CD14-positive monocyte (primary cell): ENCODE measurements at regions not wholly inside any gene's neighbourhood (a gene's known extent, or its start where the extent isn't known, plus 50 kb on each side); places are given as distances from the start of the nearest gene placed in this dataset.

Experiments used
- DNase-seq, 3 donors: peaks; one replicate each; pipeline ENCODE4 v3.0.0-alpha.2; 2011 to 2022
- H2AFZ ChIP-seq: 2 replicates; pipeline ENCODE4 v1.6.0; 2012; ENCODE audit warnings: mild to moderate bottlenecking, low read depth, low read length, inconsistent platforms; ENCODE audit not compliant: insufficient read depth, poor library complexity, severe bottlenecking
- H3K27ac ChIP-seq, 2 donors: 1 replicate in 1 of 2; 2 replicates in 1 of 2; pipeline ENCODE4 v1.5.1; 2012 to 2013; ENCODE audit warnings: low read length in 2 of 2, control low read depth in 1 of 2, inconsistent platforms in 1 of 2, low read depth in 1 of 2, mild to moderate bottlenecking in 1 of 2
- H3K27me3 ChIP-seq, 2 donors: one replicate each; pipeline versions ENCODE4 v1.6.0 to v1.6.1; 2011 to 2013; ENCODE audit warnings: low read length in 2 of 2; ENCODE audit not compliant: control insufficient read depth in 2 of 2, insufficient read depth in 2 of 2
- H3K36me3 ChIP-seq, 2 donors: replicated peaks in 1 of 2; 1 replicate in 1 of 2; 2 replicates in 1 of 2; pipeline versions ENCODE4 v1.5.1 to v1.6.1; 2012 to 2013; ENCODE audit warnings: low read length in 2 of 2, control low read depth in 1 of 2, inconsistent platforms in 1 of 2, mild to moderate bottlenecking in 1 of 2; ENCODE audit not compliant: insufficient read depth in 2 of 2, control insufficient read depth in 1 of 2
- H3K4me1 ChIP-seq, 2 donors: 1 replicate in 1 of 2; 2 replicates in 1 of 2; pipeline versions ENCODE4 v1.5.1 to v1.6.1; 2012 to 2013; ENCODE audit warnings: low read length in 2 of 2, control low read depth in 1 of 2, inconsistent platforms in 1 of 2, mild to moderate bottlenecking in 1 of 2, moderate library complexity in 1 of 2; ENCODE audit not compliant: insufficient read depth in 2 of 2, control insufficient read depth in 1 of 2
- H3K4me2 ChIP-seq: replicated peaks from 2 replicates; pipeline ENCODE3; 2012; ENCODE audit warnings: low read length, moderate library complexity, mild to moderate bottlenecking; ENCODE audit not compliant: poor library complexity, severe bottlenecking; ENCODE audit errors: extremely low read depth
- H3K4me3 ChIP-seq, 3 experiments: fragments of 200-600 bp in 1 of 3; sonication (generic) in 1 of 3; replicated peaks in 1 of 3; 1 replicate in 2 of 3; 2 replicates in 1 of 3; pipeline ENCODE4 v1.5.1; 2011 to 2013; ENCODE audit warnings: low read length in 3 of 3, mild to moderate bottlenecking in 3 of 3, control low read depth in 2 of 3, low read depth in 2 of 3, inconsistent platforms in 1 of 3, moderate library complexity in 1 of 3
- H3K79me2 ChIP-seq: 2 replicates; pipeline ENCODE4 v1.6.0; 2012; ENCODE audit warnings: mild to moderate bottlenecking, control low read depth, inconsistent platforms, low read length, moderate library complexity; ENCODE audit not compliant: insufficient read depth
- H3K9ac ChIP-seq: 2 replicates; pipeline ENCODE4 v1.6.0; 2017; ENCODE audit warnings: low read length, mild to moderate bottlenecking; ENCODE audit not compliant: insufficient read depth, poor library complexity, severe bottlenecking
- H3K9me3 ChIP-seq, 2 donors: replicated peaks in 1 of 2; 1 replicate in 1 of 2; 2 replicates in 1 of 2; pipeline versions ENCODE4 v1.5.1 to v1.6.1; 2012 to 2013; ENCODE audit warnings: low read length in 2 of 2, control low read depth in 1 of 2; ENCODE audit not compliant: control insufficient read depth in 1 of 2, insufficient read depth in 1 of 2
- H4K20me1 ChIP-seq: 2 replicates; pipeline ENCODE4 v1.6.0; 2012; ENCODE audit warnings: mild to moderate bottlenecking, low read length, control low read depth, moderate library complexity; ENCODE audit not compliant: insufficient read depth
- H3K27ac Mint-ChIP-seq, 7 donors: one replicate each; pipeline ENCODE4 v1.8.0; 2020; ENCODE audit warnings: mild to moderate bottlenecking in 7 of 7, mixed read lengths in 7 of 7, moderate library complexity in 6 of 7, inconsistent platforms in 2 of 7
- H3K27me3 Mint-ChIP-seq, 3 donors: one replicate each; pipeline ENCODE4 v1.8.0; 2021 to 2022; ENCODE audit warnings: low read depth in 3 of 3, mild to moderate bottlenecking in 3 of 3, mixed read lengths in 3 of 3, moderate library complexity in 3 of 3, inconsistent platforms in 1 of 3
- H3K36me3 Mint-ChIP-seq, 2 donors: one replicate each; pipeline ENCODE4 v1.8.0; 2020; ENCODE audit warnings: mixed read lengths in 2 of 2, inconsistent platforms in 1 of 2, mild to moderate bottlenecking in 1 of 2
- H3K4me1 Mint-ChIP-seq: one replicate; pipeline ENCODE4 v1.8.0; 2020; ENCODE audit warnings: mild to moderate bottlenecking, mixed read lengths
- H3K4me3 Mint-ChIP-seq, 2 donors: one replicate each; pipeline ENCODE4 v1.8.0; 2020; ENCODE audit warnings: mild to moderate bottlenecking in 2 of 2, mixed read lengths in 2 of 2, moderate library complexity in 1 of 2
- H3K9me3 Mint-ChIP-seq, 7 donors: one replicate each; pipeline ENCODE4 v1.8.0; 2020 to 2022; ENCODE audit warnings: mixed read lengths in 7 of 7, mild to moderate bottlenecking in 6 of 7, moderate library complexity in 6 of 7, inconsistent platforms in 2 of 7
- CTCF ChIP-seq: fragments of 200-600 bp; IDR thresholded peaks from one replicate; pipeline ENCODE4 v1.8.0; 2022; ENCODE audit warnings: antibody characterized with exemption, mild to moderate bottlenecking
- WGBS: methylation state at CpG from one replicate; pipeline ENCODE4 v1.1.5; 2013; ENCODE audit warnings: missing lambda C conversion rate; ENCODE audit not compliant: insufficient coverage; 5-methylcytosine and 5-hydroxymethylcytosine counted together
- intact Hi-C, 2 donors: fragments of 100-400 bp; cut with micrococcal nuclease; formaldehyde crosslinking; loops; one replicate each; pipeline versions ENCODE4 v1.15.0 to v1.15.1; 2023

GRCh38 chr4:159430896-159431295 is 328.0 kb downstream of the RAPGEF2 start:
- no peak for TF ChIP-seq CTCF
- Histone ChIP-seq H3K4me3 (no peak overlapping the region), H4K20me1 (no peaks in the 10 kb centered on the region), H3K9me3 (no peaks in the 10 kb centered on the region), H3K4me2 (no peak overlapping the region), H3K27me3 (no peaks in the 10 kb centered on the region), H3K4me1 (peaks cover 4 to 9% of the 10 kb centered on the region in 2 donors), H3K27ac (no peak overlapping the region), H3K36me3 (no peaks in the 10 kb centered on the region), H2AFZ (no peak overlapping the region), H3K79me2 (no peaks in the 10 kb centered on the region), H3K9ac (no peak overlapping the region)
- Mint-ChIP-seq H3K36me3 (no peaks in the 10 kb centered on the region), H3K4me3 (no peak overlapping the region), H3K27me3 (peaks cover 4 to 14% (median 9%) of the 10 kb centered on the region in 3 donors), H3K4me1 (peaks cover 18% of the 10 kb centered on the region), H3K9me3 (peaks cover 0 to 3% (median 0%) of the 10 kb centered on the region in 7 donors), H3K27ac (no peak overlapping the region)
- DNase-seq: no peak
- whole genome bisulfite sequencing: 100% methylated on average over 1 of the region's 5 CpGs
- intact Hi-C loops: no loop called here

GRCh38 chr4:159432436-159432835 is 329.6 kb downstream of the RAPGEF2 start:
- no peak for TF ChIP-seq CTCF
- no peak overlapping the region for H3K27ac Mint-ChIP-seq
- H4K20me1 ChIP-seq: no peaks in the 10 kb centered on the region
- H3K27me3 ChIP-seq: no peaks in the 10 kb centered on the region
- peaks cover 0 to 3% (median 0%) of the 10 kb centered on the region in 7 donors for H3K9me3 Mint-ChIP-seq
- no peak overlapping the region for H3K4me3 Mint-ChIP-seq
- no peak overlapping the region for H3K27ac ChIP-seq
- H3K36me3 ChIP-seq: no peaks in the 10 kb centered on the region
- H3K4me2 ChIP-seq: no peak overlapping the region
- H3K9me3 ChIP-seq: no peaks in the 10 kb centered on the region
- H3K4me1 Mint-ChIP-seq: peaks cover 20% of the 10 kb centered on the region
- H2AFZ ChIP-seq: no peak overlapping the region
- no peak for DNase-seq
- H3K27me3 Mint-ChIP-seq: peaks cover 7 to 19% (median 16%) of the 10 kb centered on the region in 3 donors
- intact Hi-C loops: no loop called here
- H3K4me3 ChIP-seq: no peak overlapping the region
- H3K79me2 ChIP-seq: no peaks in the 10 kb centered on the region
- H3K36me3 Mint-ChIP-seq: no peaks in the 10 kb centered on the region
- H3K9ac ChIP-seq: no peak overlapping the region
- whole genome bisulfite sequencing: 56% methylated on average over 1 of the region's 3 CpGs
- peaks cover 4 to 9% of the 10 kb centered on the region in 2 donors for H3K4me1 ChIP-seq
